ENCODE measurements at regions not wholly inside any gene's neighbourhood (a gene's known extent, or its start where the extent isn't known, plus 50 kb on each side); places are given as distances from the start of the nearest gene placed in this dataset.

- Histone ChIP-seq H2AFZ (ENCODE audit: low read depth, low read length, severe bottlenecking) (no peak overlapping the region), H3K9me2 (replicated peaks; ENCODE audit: insufficient read depth, low read length) (no peaks in the 10 kb centered on the region), H3K4me3 (ENCODE audit: insufficient read depth, low read length, poor library complexity, severe bottlenecking) (no peak overlapping the region), H3K36me3 (ENCODE audit: low read length) (no peaks in the 10 kb centered on the region), H3F3A (ENCODE audit: insufficient read depth) (no peaks in the 10 kb centered on the region), H3K4me2 (ENCODE audit: low read depth, low read length, poor library complexity, severe bottlenecking) (no peak overlapping the region), H3K9ac (ENCODE audit: low read length) (no peak overlapping the region), H3K27ac (ENCODE audit: low read depth, low read length) (no peak overlapping the region), H4K20me1 (ENCODE audit: low read depth, low read length) (no peaks in the 10 kb centered on the region), H3K9me3 (ENCODE audit: insufficient read depth, low read length) (no peaks in the 10 kb centered on the region), H3K79me2 (ENCODE audit: insufficient read depth, low read length) (no peaks in the 10 kb centered on the region), H3K27me3 (ENCODE audit: low read length) (no peaks in the 10 kb centered on the region)
- TF ChIP-seq CTCF (IDR thresholded peaks at IDR 0.05; ENCODE audit: insufficient read depth, low read length, poor library complexity, severe bottlenecking) (no peak), EZH2phosphoT487 (conservative IDR thresholded peaks at IDR 0.05; ENCODE audit: low read length) (no peak)
Observed at GRCh38 chr9:79308012-79308411, 263.8 kb upstream of the TLE4 start.

- H2AFZ ChIP-seq (ENCODE audit: low read depth, low read length, severe bottlenecking): no peak overlapping the region
Observed at GRCh38 chr9:79312686-79313421, 258.9 kb upstream of the TLE4 start.

GRCh38 chr9:79325501-79325900 lies 246.3 kb upstream of the TLE4 start:
- H4K20me1 ChIP-seq (ENCODE audit: low read depth, low read length): no peaks in the 10 kb centered on the region
- no peaks in the 10 kb centered on the region for H3K36me3 ChIP-seq (ENCODE audit: low read length)
- no peak overlapping the region for H3K4me3 ChIP-seq (ENCODE audit: insufficient read depth, low read length, poor library complexity, severe bottlenecking)
- no peaks in the 10 kb centered on the region for H3K9me3 ChIP-seq (ENCODE audit: insufficient read depth, low read length)
- no peak overlapping the region for H3K4me2 ChIP-seq (ENCODE audit: low read depth, low read length, poor library complexity, severe bottlenecking)
- H3K27me3 ChIP-seq (ENCODE audit: low read length): no peaks in the 10 kb centered on the region
- no peaks in the 10 kb centered on the region for H3F3A ChIP-seq (ENCODE audit: insufficient read depth)
- H3K27ac ChIP-seq (ENCODE audit: low read depth, low read length): no peak overlapping the region
- no peak overlapping the region for H2AFZ ChIP-seq (ENCODE audit: low read depth, low read length, severe bottlenecking)
- no peaks in the 10 kb centered on the region for H3K79me2 ChIP-seq (ENCODE audit: insufficient read depth, low read length)
- TF ChIP-seq EZH2phosphoT487 (conservative IDR thresholded peaks at IDR 0.05; ENCODE audit: low read length) (no peak), CTCF (IDR thresholded peaks at IDR 0.05; ENCODE audit: insufficient read depth, low read length, poor library complexity, severe bottlenecking) (no peak)
- no peaks in the 10 kb centered on the region for H3K9me2 ChIP-seq (replicated peaks; ENCODE audit: insufficient read depth, low read length)
- no peak overlapping the region for H3K9ac ChIP-seq (ENCODE audit: low read length)

More at GRCh38 chr9:79312686-79313421, 258.9 kb upstream of the TLE4 start:
- Histone ChIP-seq H3K36me3 (ENCODE audit: low read length) (no peaks in the 10 kb centered on the region), H3F3A (ENCODE audit: insufficient read depth) (no peaks in the 10 kb centered on the region), H3K4me2 (ENCODE audit: low read depth, low read length, poor library complexity, severe bottlenecking) (no peak overlapping the region), H4K20me1 (ENCODE audit: low read depth, low read length) (no peaks in the 10 kb centered on the region), H3K27ac (ENCODE audit: low read depth, low read length) (no peak overlapping the region), H3K4me3 (ENCODE audit: insufficient read depth, low read length, poor library complexity, severe bottlenecking) (no peak overlapping the region), H3K27me3 (ENCODE audit: low read length) (no peaks in the 10 kb centered on the region), H3K9me3 (ENCODE audit: insufficient read depth, low read length) (no peaks in the 10 kb centered on the region), H3K79me2 (ENCODE audit: insufficient read depth, low read length) (no peaks in the 10 kb centered on the region), H3K9ac (ENCODE audit: low read length) (no peak overlapping the region), H3K9me2 (replicated peaks; ENCODE audit: insufficient read depth, low read length) (no peaks in the 10 kb centered on the region)
- TF ChIP-seq CTCF (IDR thresholded peaks at IDR 0.05; ENCODE audit: insufficient read depth, low read length, poor library complexity, severe bottlenecking): no peak
- TF ChIP-seq EZH2phosphoT487 (conservative IDR thresholded peaks at IDR 0.05; ENCODE audit: low read length): no peak
